NCI-H2196 (cell line): ENCODE measurements at regions not wholly inside any gene's neighbourhood (a gene's known extent, or its start where the extent isn't known, plus 50 kb on each side); places are given as distances from the start of the nearest gene placed in this dataset.

Experiments used
- DNase-seq: peaks from one replicate; lab custom pipeline; 2025; ENCODE audit not compliant: unreplicated experiment; lab: John Stamatoyannopoulos, UW

- no peak for DNase-seq
Observed at GRCh38 chr3:23076437-23076836, 126.7 kb upstream of the UBE2E2 start.

- DNase-seq, result no peak
Observed at GRCh38 chr3:23077126-23077525, 126.0 kb upstream of the UBE2E2 start.

GRCh38 chr3:23078735-23079134, 124.4 kb upstream of the UBE2E2 start:
- DNase-seq, result no peak

- no peak for DNase-seq
Observed at GRCh38 chr3:23079976-23080375, 123.2 kb upstream of the UBE2E2 start.

- DNase-seq, result no peak
Observed at GRCh38 chr3:23083701-23084100, 119.4 kb upstream of the UBE2E2 start.

- DNase-seq, result no peak
Observed at GRCh38 chr3:23084367-23084766, 118.8 kb upstream of the UBE2E2 start.

GRCh38 chr3:23085261-23085660, 117.9 kb upstream of the UBE2E2 start:
- DNase-seq, result no peak

GRCh38 chr3:23086331-23086730, 116.8 kb upstream of the UBE2E2 start:
- no peak for DNase-seq

GRCh38 chr3:23086831-23087230, 116.3 kb upstream of the UBE2E2 start:
- no peak for DNase-seq

GRCh38 chr3:23094412-23094811, 108.7 kb upstream of the UBE2E2 start:
- no peak for DNase-seq

- peak; percentile 67 for DNase-seq
Observed at GRCh38 chr3:23094890-23095462, 108.2 kb upstream of the UBE2E2 start.

GRCh38 chr3:23096041-23096440, 107.1 kb upstream of the UBE2E2 start:
- DNase-seq, result no peak

GRCh38 chr3:23099021-23099420, 104.1 kb upstream of the UBE2E2 start:
- no peak for DNase-seq

- DNase-seq, result no peak
Observed at GRCh38 chr3:23099677-23100076, 103.5 kb upstream of the UBE2E2 start.

GRCh38 chr3:23100106-23100505, 103.0 kb upstream of the UBE2E2 start:
- no peak for DNase-seq

- DNase-seq, result no peak
Observed at GRCh38 chr3:23103764-23104163, 99.4 kb upstream of the UBE2E2 start.

- DNase-seq, result no peak
Observed at GRCh38 chr3:23105048-23105447, 98.1 kb upstream of the UBE2E2 start.

GRCh38 chr3:23106666-23107065, 96.5 kb upstream of the UBE2E2 start:
- no peak for DNase-seq

GRCh38 chr3:23107221-23107620, 95.9 kb upstream of the UBE2E2 start:
- DNase-seq, result no peak

GRCh38 chr3:23108451-23109057, 94.6 kb upstream of the UBE2E2 start:
- no peak for DNase-seq

- no peak for DNase-seq
Observed at GRCh38 chr3:23111286-23111685, 91.8 kb upstream of the UBE2E2 start.

- no peak for DNase-seq
Observed at GRCh38 chr3:23111797-23112196, 91.3 kb upstream of the UBE2E2 start.

- DNase-seq, result no peak
Observed at GRCh38 chr3:23112491-23112890, 90.6 kb upstream of the UBE2E2 start.
